H1 (cell line): ENCODE measurements at regions not wholly inside any gene's neighbourhood (a gene's known extent, or its start where the extent isn't known, plus 50 kb on each side); places are given as distances from the start of the nearest gene placed in this dataset.

Experiments
- BACH1 ChIP-seq: IDR thresholded peaks from 2 replicates; pipeline ENCODE4 v1.6.1; 2012; ENCODE audit warnings: low read length, improper control_type of control experiment
- CHD2 ChIP-seq: IDR thresholded peaks from 2 replicates; pipeline ENCODE4 v1.6.1; 2012; ENCODE audit warnings: low read length, improper control_type of control experiment
- FOSL1 ChIP-seq: IDR thresholded peaks from 2 replicates; pipeline ENCODE4 v1.6.1; 2011; ENCODE audit warnings: mild to moderate bottlenecking, low read depth, low read length, moderate library complexity; ENCODE audit not compliant: insufficient read depth
- JUN ChIP-seq: IDR thresholded peaks from 2 replicates; pipeline ENCODE4 v1.6.1; 2011; ENCODE audit warnings: low read depth, mild to moderate bottlenecking, improper control_type of control experiment, low read length
- PHF8 ChIP-seq: fragments of 200-600 bp; sonication (generic); conservative IDR thresholded peaks from 2 replicates; pipeline ENCODE4 v1.7.1; 2012; ENCODE audit warnings: low read depth, mild to moderate bottlenecking, inconsistent platforms, low read length, moderate library complexity
- RFX5 ChIP-seq: IDR thresholded peaks from 2 replicates; pipeline ENCODE4 v1.6.1; 2011; ENCODE audit warnings: low read depth, low read length, improper control_type of control experiment, borderline replicate concordance
- SIN3A ChIP-seq, 2 experiments: IDR thresholded peaks in 1 of 2; conservative IDR thresholded peaks in 1 of 2; 2 replicates each; pipeline ENCODE4 v1.6.1; 2011 to 2012; ENCODE audit warnings: low read length in 2 of 2, improper control_type of control experiment in 1 of 2, low read depth in 1 of 2, mild to moderate bottlenecking in 1 of 2
- SP4 ChIP-seq: IDR thresholded peaks from 2 replicates; pipeline ENCODE4 v1.6.1; 2012; ENCODE audit warnings: low read length, inconsistent platforms
- TEAD4 ChIP-seq: IDR thresholded peaks from 2 replicates; pipeline ENCODE4 v1.6.1; 2012; ENCODE audit warnings: low read depth, low read length, inconsistent platforms, mixed read lengths
- ZNF274 ChIP-seq: IDR thresholded peaks from 2 replicates; pipeline ENCODE4 v1.7.0; 2012; ENCODE audit warnings: low read length, borderline replicate concordance; ENCODE audit errors: extremely low read depth

DNA sequence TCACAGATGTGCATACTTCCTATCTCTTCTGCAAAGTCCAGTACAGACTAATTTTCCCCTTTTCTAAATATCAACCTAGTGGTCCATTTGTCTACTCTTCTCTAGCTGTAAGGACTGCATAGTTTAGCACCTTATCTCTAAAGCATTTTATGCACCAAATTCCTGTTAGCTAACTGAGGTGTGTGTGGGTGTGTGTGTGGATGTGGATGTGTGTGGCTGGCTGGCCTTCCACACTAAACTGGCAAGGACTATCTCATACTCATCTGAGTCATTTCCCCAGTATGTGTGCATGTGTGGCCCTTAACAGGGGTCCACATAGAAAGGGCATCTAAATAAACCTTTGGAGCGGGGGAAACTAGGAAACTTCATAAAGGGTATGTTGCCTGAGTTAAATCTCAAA is 139.6 kb downstream of the TTC32 start (continued):
- TF ChIP-seq FOSL1 (no peak), ZNF274 (no peak), BACH1 (no peak), PHF8 (no peak), SIN3A (conservative IDR thresholded peaks at IDR 0.05 in 1 of 2, IDR thresholded peaks at IDR 0.05 in 1 of 2; ENCODE audit: low read depth in 1 of 2, low read length in 2 of 2) (no peak), CHD2 (no peak), TEAD4 (no peak), RFX5 (no peak), SP4 (no peak), JUN (no peak)
